OCI-M1 (cell line): ENCODE measurements at regions not wholly inside any gene's neighbourhood (a gene's known extent, or its start where the extent isn't known, plus 50 kb on each side); places are given as distances from the start of the nearest gene placed in this dataset.

ENCODE experiments used
- DNase-seq: peaks from one replicate; lab custom pipeline; 2025; lab: John Stamatoyannopoulos, UW

- no peak for DNase-seq
These were observed 156.3 kb upstream of the SESN3 start for GRCh38 chr11:95387325-95387724.

DNA sequence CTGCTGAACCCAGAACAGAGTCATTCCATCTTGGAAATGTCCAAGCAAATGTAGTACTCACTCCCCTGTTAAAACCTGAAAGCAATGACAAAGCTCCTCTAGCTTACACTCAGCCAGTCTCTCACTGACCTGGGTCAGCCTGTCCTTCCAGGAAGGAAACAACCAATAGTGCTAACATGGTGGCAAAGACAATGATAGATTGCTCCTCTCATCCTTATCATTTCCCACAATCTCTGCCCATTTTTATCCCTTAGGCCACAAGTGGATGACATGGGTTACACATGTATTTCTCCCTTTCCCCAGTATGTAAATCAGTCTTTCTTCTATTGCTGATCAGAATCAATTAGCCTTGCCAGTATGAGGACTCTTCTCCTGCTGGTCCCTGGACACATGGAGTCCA lies 154.6 kb upstream of the SESN3 start:
- DNase-seq = no peak

DNA sequence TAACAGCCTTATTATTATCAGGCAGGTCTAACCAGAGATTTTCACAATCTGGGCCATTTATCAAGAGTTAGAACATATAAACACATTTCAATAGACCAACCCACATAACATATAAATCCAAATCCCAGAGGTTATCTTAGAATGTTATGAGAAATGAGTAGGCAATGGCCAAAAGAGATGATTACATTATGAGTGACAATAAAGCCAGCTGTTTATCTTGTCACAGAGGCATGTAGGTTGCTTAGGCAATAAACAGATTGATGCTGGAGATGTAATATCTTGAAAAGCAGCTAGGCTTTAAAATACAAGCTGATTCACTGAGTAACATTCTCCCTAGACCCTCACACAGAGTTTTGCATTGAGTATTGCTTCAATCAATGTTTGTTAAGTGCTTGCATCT lies 148.5 kb upstream of the SESN3 start:
- no peak for DNase-seq

DNA sequence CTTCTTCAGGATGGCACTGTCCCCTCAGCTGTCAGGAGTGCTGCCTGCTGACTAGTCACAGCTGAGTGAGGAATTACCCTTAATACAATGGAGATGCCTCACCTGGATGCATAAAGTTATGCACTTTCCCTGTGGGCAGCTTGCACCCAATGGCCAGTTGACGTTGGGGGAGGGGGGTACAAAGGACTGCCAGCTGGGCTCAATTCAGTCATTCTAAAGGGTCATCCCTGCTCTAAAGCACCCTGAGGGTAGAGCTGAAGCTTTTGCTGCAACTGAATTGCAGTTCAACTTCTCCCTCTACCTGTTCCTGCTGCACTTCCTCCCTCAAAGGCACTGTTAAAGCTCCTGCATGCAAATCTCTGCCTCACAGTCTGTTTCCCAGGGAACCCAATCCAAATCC lies 147.8 kb upstream of the SESN3 start:
- DNase-seq = no peak

DNA sequence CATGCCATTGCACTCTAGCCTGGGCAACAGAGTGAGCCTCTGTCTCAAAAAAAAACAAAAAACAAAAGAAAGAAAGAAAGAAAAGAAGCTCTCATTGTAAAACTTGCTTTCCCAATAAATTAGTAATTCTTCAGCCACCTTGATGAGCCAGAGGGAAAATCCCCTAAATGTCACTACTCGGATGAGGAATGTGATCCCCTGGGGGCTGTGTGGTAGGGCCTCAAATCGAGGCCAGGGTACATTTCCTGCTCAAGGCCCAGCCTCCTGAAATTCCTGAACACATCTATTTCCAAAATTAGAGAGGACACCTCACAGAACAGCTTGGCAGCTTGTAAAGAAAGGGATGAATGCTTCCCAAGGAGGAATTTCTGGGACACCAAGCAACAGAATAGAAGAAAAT lies 147.1 kb upstream of the SESN3 start:
- DNase-seq = no peak

DNA sequence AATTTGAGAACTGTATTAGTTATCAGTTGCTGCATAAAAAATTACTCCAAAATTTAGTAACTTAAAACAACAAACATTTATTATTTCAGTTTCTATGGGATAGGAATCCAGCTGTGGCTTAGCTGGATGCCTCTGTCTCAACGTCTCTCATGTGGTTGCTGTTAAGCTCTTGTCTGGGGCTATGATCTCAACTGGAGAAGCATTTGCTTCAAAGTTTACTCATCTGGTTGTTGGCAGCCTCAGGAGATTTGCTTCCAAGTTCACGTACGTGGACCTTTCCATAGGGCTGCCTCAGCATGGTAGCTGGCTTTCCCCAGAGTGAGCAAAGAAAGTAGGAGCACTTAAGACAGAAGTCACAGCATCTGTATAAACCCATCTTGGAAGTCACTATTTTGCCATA lies 144.9 kb upstream of the SESN3 start:
- no peak for DNase-seq

- DNase-seq = no peak
These were observed 144.4 kb upstream of the SESN3 start for GRCh38 chr11:95375451-95375850.

GRCh38 chr11:95374105-95374504 lies 143.1 kb upstream of the SESN3 start:
- DNase-seq = no peak

DNA sequence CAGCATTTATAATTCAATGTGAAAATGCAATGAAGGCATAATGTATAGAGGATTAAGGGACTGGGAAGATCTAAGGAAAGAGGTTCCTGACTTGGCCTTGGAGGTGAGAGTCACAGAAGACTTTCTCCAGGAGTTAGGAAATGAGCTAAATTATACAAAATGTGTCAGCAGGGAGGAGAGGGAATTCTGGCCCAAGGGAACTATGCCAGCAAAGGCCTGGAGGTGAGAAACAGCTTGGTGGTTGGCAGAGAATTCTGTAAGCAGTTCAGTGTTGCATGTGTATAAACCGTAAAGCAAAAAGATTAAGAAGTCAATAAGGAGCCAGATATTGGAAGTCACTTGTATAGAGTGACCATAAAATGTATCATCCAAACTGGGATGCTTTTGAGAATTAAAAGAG lies 142.2 kb upstream of the SESN3 start:
- DNase-seq = no peak

DNA sequence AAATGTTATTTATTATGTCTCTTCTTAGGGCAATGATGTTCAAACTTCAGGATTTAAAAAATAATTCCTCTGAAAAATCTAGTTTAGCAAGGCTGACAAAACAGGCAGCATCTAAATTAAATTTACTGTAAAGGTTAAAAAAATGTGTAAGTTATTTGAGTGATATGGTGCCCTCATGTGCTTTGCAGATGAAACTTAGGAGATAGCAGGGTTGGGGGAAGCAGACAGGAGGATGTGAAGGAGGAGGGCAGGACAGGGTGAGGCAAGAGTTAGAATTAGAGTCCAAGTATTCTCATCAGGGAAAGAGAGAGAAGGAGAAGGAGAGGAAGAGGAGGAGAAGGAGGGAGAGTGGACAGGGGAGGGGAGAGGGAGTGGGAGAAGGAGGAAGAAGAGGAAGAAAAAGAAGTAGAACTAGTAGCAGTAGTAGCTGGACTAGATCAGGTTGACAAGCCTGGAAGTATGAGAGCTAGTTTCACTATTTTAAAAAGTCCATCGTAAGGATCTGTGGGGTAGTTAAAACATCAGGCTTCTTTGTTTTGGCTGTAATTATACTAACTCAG lies 141.2 kb upstream of the SESN3 start:
- peak; percentile 30 for DNase-seq

DNA sequence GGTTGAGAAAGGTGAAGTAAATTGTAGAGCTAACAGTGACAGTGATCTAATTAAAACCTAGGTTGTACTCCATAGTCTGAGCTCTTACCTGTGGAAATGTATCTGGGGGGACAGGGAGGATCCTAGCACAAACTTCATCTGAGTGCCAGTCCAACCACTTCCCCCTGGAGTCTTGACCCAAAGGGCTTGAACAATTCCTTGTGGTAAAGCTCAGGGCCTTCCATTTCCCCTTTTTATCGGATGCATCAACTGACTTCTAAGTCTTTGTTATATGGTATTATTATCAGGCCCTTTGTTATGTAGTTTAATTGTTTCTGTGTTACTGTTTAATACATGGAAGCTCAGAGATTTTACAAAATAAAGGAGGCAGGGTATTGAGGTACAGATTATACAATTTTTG lies 140.2 kb upstream of the SESN3 start:
- DNase-seq = peak; percentile 50

DNA sequence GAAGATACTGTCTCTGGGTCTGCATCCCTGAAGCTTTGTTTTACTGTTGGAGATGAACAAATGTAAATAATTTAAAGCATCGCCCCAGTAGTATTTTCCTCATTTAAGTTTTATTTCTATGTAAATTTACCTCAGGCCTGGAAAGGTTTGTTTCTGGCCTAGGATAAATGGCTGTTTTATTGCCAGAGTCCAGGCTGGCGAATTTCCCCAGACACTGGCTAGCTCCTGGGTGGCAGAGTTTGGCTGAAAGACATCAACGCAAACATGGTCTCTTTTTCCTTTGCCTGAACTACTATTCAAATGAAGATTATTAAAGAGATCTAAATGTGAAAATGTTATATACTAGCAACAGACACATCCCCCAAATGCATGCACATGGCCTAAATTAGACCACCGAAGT lies 136.7 kb upstream of the SESN3 start:
- DNase-seq = no peak

DNA sequence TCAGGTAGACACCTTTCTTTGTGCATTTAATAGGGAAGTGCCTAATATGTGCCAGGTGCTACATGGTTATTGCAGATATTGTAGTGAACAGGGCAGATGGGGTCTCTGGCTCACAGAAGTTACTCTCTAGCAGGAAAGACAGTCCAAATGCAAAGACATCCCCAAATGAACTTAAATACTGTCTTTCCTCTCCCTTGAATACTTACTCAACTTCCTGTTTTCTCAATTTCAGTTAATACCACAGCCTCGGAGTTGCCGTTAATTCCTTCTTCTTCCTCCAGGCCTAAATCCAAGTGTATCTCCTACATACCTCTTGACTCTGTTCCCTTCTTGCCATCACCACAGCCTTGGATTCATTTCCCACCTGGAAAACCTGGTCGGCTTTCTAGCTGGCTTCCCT lies 134.3 kb upstream of the SESN3 start:
- DNase-seq = peak; percentile 42

DNA sequence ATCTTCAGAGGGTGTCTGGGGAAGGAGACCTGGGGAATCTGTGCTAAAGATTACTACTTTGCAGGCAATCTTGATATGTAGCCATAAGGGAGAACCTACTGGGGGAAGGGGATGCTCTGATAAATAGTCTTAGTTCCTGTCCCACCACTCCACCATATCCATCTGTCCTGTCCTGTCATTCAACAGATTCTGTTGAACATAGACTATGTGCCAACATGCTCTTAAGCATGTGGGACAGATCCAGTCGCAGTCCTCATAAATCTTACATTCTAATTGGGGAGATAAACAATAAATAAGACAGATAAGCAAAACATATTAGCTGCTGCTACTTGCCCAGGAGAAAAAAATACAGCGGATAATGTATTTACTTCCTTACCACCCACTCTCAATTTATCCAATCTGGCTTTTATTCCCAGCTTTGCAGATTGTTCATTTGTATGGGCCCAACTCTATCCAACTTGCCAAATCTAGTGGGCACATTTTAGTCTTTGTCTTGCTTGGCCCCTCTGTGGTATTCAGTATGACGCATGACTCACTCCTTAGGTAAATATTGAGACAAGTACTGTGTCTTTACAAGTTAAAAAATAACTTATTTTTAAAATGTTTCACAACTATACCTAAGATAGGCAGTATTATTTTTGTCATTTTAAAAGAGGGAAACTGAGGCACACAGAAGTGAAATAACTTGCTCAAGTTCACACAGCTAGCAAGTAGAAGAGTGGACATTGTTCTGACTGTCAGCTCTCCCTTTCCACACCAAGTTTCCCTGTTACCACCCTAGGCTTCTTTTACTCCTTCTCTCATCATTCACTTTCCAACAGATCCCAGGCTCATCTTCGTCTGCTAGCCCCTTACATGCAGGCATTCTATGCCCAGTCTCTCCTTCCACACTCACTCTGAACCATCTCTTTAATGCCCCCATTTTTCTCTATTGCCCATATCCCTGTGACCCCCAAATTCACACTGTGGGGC lies 133.6 kb upstream of the SESN3 start:
- no peak for DNase-seq

DNA sequence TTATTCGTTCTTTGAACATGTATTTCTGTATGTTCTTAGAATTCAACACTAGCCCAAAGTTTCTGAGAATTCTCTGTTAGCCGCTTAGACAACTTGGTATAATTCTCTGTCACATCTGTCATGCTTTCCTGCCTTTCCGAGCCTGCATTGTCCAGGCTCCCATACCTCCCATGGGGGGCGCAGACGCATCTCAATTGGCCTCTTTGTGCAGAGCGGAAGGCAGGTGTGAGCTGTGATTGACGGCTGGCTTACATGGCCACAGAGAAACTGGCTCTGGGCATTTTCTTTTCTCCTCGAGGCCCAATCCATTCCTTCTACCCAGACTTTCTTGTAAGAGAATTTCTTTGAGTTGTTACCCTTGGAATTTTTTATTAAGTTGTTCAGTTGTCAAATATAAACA lies 132.7 kb upstream of the SESN3 start:
- no peak for DNase-seq

DNA sequence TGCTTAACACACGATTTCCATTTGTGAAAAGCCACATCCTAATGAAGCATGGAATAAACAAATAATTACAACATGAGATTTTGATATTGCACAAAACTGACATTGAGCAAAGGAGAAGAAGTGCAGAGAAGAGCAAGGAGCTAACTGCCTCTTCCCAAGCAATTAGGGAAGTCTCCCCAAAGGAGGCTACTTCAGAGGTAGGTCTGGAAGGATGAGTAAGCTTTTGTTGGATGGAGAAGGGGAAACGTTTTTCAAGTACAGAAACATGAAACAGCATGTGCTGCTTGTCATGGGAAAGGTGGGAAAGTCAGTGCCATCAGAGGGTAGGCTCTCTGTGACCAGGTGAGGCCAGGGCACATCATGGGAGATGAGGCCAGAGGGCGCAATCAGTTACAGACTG lies 132.2 kb upstream of the SESN3 start:
- no peak for DNase-seq

GRCh38 chr11:95361180-95361579 lies 130.2 kb upstream of the SESN3 start:
- no peak for DNase-seq

GRCh38 chr11:95360377-95361075 lies 129.5 kb upstream of the SESN3 start:
- DNase-seq = no peak

DNA sequence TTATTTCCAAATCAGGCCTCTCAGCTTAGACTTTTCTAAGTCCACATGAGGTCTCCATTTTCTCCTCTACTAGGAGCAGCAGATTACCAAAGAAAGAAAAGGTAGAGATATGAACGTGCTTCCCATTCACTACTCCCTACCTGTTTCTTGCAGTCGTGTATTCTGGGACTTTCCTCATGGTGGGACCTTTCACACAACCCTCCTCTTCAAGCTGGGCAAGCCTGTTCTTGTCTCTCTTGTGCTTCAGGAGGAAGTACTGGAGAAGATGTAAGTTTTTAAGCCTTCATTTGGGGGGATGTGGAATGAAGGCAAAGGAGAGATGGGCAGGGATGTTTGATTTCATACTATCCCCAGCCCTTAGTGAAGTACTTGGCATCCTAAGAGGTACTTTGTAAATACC lies 128.8 kb upstream of the SESN3 start:
- no peak for DNase-seq

DNA sequence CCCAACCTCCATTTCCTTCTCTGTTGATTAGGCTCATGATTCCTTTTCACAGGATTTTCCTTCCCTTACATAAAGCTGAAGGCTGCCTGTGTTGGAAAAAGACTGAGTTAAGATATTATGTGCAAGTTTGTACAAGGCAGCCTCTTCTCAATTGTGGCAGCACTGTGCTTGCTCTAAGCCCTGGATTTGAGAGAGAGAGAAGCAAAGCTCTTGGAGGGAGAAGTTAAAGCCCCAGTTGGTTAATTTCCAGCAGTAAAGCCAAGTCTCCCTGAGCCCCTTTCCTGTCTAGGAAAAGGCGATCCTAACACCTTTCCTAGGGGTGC lies 128.3 kb upstream of the SESN3 start:
- no peak for DNase-seq

GRCh38 chr11:95358511-95359340 lies 127.7 kb upstream of the SESN3 start:
- DNase-seq = no peak

DNA sequence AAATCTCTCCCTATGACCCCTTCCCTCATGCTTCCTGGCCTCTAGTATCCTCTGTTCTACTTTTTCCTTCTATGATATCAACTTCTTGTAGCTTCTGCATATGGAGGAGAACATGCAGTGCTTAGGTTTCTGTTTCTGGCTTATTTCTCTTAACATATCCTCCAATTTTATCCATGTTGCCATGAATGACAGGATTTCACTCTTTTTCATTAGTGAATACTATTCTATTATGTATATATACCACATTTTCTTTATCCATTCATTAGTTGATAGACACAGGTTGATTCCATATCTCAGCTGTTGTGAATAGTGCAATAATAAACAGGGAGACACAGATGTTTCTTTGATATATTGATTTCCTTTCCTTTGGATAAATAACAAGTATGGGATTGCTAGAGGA lies 123.3 kb upstream of the SESN3 start:
- DNase-seq = no peak
